Right forelimb (tissue), 1 donor: ENCODE measurements at regions not wholly inside any gene's neighbourhood (a gene's known extent, or its start where the extent isn't known, plus 50 kb on each side); places are given as distances from the start of the nearest gene placed in this dataset.

ENCODE experiments used
- DNase-seq: peaks from one replicate; pipeline ENCODE4 v3.0.0-alpha.2; 2018

- no peak for DNase-seq
These were observed 153.0 kb upstream of the MYL2 start for GRCh38 chr12:111073370-111073769.

- DNase-seq: no peak
These were observed 151.9 kb upstream of the MYL2 start for GRCh38 chr12:111072299-111072698.

DNA sequence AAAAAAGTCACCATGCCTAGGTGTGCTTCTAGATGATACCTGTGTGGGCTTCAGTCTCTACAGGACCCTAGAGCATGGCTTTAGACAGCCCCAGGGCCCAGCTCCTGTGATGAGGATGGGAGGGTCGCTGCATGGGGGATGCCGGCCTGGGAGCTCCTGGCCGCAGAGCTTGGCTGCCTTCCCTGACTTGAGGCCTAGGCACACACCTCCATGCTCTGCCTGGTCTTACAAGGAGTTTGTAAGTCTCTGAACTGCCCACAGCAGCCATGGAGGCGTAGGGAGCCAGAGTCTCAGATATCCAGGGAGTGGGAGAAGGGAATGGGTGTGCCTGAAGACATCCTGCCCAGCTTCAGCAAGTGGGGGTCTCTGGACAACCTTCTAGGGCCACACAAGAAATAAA, 149.5 kb upstream of the MYL2 start:
- no peak for DNase-seq

DNA sequence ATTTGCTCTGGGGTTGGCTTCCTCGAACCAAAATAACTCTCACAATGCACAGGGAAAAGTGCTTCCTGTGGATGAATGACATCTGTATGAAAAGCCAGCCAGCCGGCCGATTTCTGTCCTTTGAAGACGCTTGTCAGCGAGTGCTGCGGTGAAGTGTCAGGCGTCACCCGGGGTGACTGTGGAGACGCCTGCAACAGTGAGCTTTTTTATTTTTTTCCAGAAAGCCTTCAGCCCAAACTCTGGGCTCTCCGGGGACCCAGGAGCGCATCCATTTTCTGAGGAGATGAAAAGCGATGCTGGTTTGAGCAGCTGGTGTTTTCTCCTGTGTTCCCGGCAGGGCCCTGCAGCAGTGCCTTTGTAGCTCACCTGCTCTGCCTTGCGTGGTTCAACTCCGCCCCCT, 147.9 kb upstream of the MYL2 start:
- no peak for DNase-seq

- no peak for DNase-seq
These were observed 147.1 kb upstream of the MYL2 start for GRCh38 chr12:111067498-111067897.

DNA sequence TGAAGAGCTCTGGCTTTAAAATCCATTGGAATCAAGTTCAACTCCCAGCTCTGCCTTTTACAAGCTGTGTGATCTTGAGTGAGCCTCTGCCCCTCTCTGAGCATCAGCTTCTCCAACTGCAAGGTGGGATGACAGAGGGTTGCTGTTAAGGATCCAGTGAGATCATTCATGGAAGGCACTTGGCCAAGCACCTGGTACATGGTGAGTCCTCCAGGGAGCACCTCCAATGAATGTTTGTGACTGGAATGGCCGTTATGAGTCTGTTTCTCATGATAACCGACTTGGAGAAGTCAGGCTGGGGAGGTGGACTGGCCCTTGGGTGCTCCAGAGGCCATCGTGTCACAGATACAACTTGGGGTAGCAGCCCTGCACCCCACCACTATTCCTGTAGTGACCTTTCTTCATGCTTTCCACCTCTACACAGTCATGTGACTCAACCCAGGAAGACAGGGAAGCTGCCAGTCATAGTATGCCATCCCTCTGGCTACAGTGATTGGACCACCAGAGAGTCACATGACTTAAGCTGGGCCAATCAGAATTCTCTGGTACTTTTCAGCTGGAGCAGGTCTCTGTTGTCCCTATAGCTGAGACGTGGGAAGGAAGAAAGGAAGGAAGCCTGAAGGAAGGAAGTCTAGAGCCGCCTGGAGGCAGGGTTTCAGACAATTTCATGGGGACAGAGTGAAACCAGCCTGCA, 146.5 kb upstream of the MYL2 start:
- DNase-seq: no peak

GRCh38 chr12:111064982-111065381, 144.6 kb upstream of the MYL2 start:
- no peak for DNase-seq

DNA sequence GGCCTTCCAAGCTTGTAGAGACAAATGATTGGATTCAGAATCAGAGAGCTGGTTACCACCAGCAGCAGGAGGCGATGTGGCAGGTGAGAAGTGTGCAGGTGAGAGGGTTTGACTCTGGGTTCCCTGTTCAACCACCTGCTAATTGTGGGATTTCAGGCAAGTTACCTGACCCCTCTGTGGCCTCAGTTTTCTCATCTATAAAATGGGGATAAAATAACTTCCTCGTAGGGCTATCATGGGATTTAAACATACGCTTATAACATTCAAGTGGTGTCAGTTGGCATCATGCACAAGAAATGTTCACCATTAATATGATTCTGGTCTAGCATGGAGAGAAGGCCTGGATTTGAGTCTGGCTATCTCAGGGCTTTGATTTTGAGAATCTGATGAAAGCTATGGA, 143.8 kb upstream of the MYL2 start:
- DNase-seq: no peak

- DNase-seq: no peak
These were observed 143.1 kb upstream of the MYL2 start for GRCh38 chr12:111063295-111064026.

GRCh38 chr12:111057701-111058425, 137.5 kb upstream of the MYL2 start:
- DNase-seq: no peak

DNA sequence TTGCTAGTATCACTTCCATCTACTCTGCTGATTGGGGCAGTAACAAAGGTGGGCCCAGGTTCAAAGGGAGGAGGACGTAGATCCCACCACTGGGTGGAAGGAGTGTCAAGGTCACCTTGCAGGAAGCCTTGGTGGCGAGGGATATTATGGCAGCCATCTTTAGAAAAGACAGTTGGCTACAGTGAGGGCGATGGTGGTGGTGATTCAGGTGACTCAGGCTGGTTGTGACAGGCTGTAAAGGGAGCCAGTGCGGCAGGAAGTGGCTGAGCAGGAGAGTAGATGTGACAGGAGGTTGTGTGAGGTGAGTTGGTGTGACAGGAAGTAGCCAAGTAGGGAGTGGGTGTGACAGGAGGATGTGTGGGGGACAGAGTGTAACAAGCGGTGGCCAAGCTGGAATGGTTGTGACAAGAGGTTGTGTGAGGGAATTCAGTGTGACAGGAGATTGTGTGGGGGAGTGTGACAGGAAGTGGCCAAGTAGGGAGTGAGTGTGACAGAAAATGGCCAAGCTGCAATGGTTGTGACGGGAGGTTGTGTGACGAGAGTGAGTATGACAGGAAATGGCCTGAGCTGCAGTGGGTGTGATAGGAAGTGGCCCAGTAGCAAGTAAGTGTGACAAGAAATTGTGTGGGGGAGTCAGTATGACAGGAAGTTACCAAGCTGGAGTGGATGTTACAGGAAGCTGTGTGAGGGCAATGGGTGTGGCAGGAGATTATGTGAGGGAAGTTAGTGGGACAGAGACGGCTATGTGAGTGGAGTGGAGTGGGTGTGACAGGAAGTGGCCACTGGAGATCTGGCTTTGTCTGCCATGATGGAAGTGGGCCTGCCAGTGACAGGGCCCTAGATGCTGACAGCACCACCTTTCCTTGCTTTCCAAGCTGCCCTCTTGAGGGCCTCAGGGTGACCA, 136.5 kb upstream of the MYL2 start:
- no peak for DNase-seq

DNA sequence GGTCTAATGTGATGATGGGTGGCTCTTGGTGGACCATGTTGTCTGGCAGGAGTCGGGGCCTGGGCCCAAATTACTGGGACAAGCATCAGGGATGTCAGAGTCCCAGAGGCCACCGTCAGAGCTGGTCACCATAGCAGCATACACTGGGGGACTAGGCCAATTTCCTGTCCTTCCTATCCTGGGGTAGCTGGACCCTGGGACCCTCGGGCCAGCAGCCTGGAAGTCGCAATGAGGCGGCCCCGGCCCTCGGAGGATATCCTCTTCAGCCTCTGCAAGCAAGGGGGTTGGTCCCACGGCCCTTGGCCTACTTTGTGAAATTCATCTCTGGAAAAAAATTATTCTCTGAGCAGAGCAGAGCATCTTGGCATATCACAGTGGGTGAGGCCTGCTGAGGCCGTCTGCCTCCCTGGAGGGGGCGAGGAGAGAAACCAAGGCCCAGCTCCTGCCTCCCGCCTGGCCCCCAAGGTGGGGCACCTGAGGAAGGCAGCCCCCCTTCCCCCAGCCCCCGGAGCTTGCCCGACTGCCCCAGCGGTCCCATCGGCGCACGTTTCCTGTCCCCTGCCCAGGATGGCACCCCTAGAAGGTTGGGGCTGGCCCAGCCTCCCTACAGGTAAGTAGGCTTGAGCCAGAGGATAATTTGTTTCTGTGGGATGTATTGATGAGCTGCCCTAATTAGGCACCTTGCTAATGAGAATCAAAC, 135.0 kb upstream of the MYL2 start:
- DNase-seq: no peak

DNA sequence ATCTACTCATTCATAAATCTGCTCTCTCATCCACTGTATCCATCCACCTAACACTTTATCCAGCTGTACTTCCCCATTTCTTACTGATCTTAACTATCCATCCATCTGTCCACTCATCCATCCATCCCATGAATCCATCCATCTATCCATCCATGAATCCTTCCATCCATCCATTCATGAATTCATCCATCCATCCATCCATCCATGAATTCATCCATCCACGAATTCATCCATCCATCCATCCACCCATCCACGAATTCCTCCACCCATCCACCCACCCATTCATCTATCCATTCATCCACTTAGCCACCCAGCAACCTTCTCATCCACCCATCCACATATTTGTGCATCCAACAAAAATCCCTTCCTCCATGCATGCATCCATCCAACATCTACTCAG, 128.6 kb upstream of the MYL2 start:
- peak; percentile 5 for DNase-seq

DNA sequence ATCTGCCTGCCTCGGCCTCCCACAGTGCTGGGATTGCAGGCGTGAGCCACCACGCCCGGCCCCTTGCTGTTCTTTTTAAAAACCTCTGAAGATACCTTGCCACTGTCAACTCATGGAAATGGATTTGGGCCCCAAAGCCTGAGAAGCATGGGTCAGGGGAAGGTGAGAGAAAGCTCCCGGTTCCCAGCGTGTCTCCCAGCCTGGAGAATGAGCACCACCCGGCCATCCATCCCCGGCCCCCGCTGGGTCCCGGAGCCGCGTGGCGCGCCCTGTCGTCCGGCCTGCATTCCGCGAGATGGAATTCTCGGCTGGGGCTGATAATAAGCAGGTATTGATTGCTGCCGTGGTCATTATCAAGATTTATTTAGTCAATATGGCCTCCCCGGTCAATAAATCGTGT, 126.5 kb upstream of the MYL2 start:
- DNase-seq: no peak

DNA sequence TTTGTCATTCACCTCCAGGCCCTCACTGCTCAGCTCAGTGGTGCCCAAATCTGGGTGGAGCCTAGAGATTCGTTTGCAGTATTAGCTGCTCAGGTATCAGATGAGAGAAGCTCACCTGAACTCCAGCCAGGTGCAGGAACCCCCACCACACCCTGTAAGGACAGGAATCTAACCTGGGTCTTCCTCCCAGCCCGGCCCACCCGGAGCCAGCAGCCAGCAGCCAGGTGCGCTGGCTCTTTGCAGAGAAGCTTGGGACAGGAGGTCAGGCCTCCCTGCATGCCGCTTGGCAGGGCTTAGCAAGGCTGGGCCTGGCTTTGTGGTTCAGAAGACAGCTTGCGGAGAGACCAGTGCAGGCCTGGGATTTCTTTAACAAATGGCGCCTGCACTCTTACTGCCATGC, 125.6 kb upstream of the MYL2 start:
- no peak for DNase-seq

- no peak for DNase-seq
These were observed 120.7 kb upstream of the MYL2 start for GRCh38 chr12:111041091-111041490.

DNA sequence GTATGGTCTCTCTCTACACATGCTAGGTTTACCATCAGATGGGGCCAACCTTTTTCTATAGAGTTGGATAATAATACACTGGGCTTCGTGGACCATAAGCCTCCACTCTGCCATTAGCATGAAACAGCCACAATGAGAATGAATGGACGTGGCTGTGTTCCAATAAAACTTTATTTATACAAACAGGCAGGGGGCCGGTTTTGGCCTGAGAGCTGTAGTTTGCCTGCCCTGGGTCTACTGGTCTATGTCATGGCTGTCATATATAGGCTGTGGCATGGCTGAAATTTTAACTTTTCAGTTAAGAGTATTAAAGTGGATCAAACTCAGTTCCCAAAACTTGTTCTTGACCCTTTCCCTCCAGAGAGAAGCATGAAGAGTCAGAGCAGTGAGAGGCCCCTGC, 120.3 kb upstream of the MYL2 start:
- no peak for DNase-seq

GRCh38 chr12:111038941-111039340, 118.6 kb upstream of the MYL2 start:
- DNase-seq: no peak

- no peak for DNase-seq
These were observed 117.7 kb upstream of the MYL2 start for GRCh38 chr12:111038077-111038476.

GRCh38 chr12:111037047-111037446, 116.7 kb upstream of the MYL2 start:
- DNase-seq: no peak

GRCh38 chr12:111035578-111036301, 115.4 kb upstream of the MYL2 start:
- no peak for DNase-seq
